Activated CD4-positive, alpha-beta memory T cell treated with anti-CD3 and anti-CD28 coated beads, Interleukin-2, amount 10 ng/mL, durations not matched to agents 7 days and 5 days (primary cell): ENCODE measurements at regions not wholly inside any gene's neighbourhood (a gene's known extent, or its start where the extent isn't known, plus 50 kb on each side); places are given as distances from the start of the nearest gene placed in this dataset.

Experiments used
- CTCF ChIA-PET: fragments of 350-600 bp; sonication (Branson Sonifier 250); formaldehyde crosslinking; loops from one replicate; lab custom pipeline; 2021; ENCODE audit warnings: antibody characterized with exemption, inconsistent platforms; lab: Charles Lee
- POLR2A ChIA-PET: fragments of 350-600 bp; sonication (Branson Sonifier 250); formaldehyde crosslinking; loops from one replicate; lab custom pipeline; 2021; ENCODE audit warnings: antibody characterized with exemption; lab: Charles Lee
- DNase-seq: peaks from one replicate; pipeline ENCODE4 v3.0.0-alpha.2; 2020
- H3K27ac Mint-ChIP-seq: one replicate; pipeline ENCODE4 v1.8.0; 2021; ENCODE audit warnings: mild to moderate bottlenecking, mixed read lengths
- H3K27me3 Mint-ChIP-seq: one replicate; pipeline ENCODE4 v1.8.0; 2021; ENCODE audit warnings: mixed read lengths
- H3K36me3 Mint-ChIP-seq: one replicate; pipeline ENCODE4 v1.8.0; 2021; ENCODE audit warnings: low read depth, mixed read lengths
- H3K4me1 Mint-ChIP-seq: one replicate; pipeline ENCODE4 v1.8.0; 2021; ENCODE audit warnings: mixed read lengths
- H3K4me3 Mint-ChIP-seq: one replicate; pipeline ENCODE4 v1.8.0; 2021; ENCODE audit warnings: mild to moderate bottlenecking, mixed read lengths
- H3K9me3 Mint-ChIP-seq: one replicate; pipeline ENCODE4 v1.8.0; 2021; ENCODE audit warnings: mixed read lengths

DNA sequence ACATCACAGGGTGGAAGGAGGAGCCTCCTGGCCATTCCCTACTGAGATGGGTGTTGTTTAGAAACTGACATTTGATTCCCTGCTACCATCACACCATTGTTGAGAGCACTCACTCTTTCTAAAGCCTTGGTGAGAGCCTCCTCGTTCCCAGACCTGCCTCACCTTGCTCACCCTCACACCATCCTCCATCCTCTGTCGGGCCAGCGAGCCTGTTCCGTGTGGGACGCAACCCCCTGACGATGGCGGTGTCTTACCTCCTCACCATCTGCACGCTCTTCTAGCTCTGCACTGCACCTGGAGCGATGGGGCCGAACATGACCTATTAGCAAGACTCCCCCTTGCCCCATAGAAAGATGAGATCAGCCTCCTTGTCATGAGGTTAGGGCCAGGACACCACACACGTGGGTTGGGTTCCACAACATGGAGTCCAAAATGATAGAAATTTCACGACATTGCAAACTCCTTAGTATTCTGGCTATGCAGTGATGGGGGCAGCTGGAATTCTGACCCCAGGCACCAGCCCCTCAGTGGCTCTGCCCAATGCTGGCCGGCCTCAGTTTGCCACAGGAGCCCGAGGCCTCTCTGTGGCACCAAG lies 1017.9 kb downstream of the TBC1D22A start:
- H3K9me3 Mint-ChIP-seq: no peaks in the 10 kb centered on the region

GRCh38 chr22:47779474-47779873 lies 1017.0 kb downstream of the TBC1D22A start:
- Mint-ChIP-seq H3K4me3 (no peak overlapping the region), H3K36me3 (no peaks in the 10 kb centered on the region), H3K27me3 (no peaks in the 10 kb centered on the region), H3K27ac (no peak overlapping the region), H3K9me3 (no peaks in the 10 kb centered on the region), H3K4me1 (no peaks in the 10 kb centered on the region)
- DNase-seq: no peak
- POLR2A ChIA-PET: no interaction called here
- CTCF ChIA-PET: no interaction called here

More for the DNA sequence above, 1017.9 kb downstream of the TBC1D22A start:
- POLR2A ChIA-PET: no interaction called here
- Mint-ChIP-seq H3K27ac (no peak overlapping the region), H3K4me1 (no peaks in the 10 kb centered on the region), H3K27me3 (no peaks in the 10 kb centered on the region), H3K4me3 (no peak overlapping the region), H3K36me3 (no peaks in the 10 kb centered on the region)
- CTCF ChIA-PET: no interaction called here
- no peak for DNase-seq

DNA sequence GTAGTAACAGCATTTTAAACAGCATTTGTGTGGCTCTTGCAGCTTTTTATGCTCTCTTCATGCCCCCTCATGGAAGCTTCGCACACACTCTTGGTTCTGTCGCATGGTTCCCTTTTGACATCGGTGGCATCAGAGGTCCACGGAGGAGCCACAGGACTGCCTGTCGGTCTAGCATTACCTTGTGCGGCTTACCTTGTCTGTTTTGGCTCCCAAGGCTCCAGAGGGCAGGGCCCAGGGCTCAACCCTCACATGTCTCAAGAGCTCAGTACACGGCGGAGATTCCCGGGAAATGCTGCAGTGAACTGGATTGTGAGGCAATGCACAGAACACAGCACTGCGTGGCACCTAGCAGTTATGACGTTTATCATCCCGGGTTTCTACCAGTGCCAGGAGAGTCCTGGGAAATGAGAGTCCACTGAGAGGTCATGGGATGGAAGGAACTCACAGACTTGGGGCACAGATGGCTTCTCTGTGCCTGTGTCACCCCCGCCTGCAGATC lies 1015.8 kb downstream of the TBC1D22A start:
- ChIA-PET POLR2A (no interaction called here), CTCF (no interaction called here)
- no peaks in the 10 kb centered on the region for H3K4me1 Mint-ChIP-seq
- no peak overlapping the region for H3K27ac Mint-ChIP-seq
- no peaks in the 10 kb centered on the region for H3K27me3 Mint-ChIP-seq
- no peaks in the 10 kb centered on the region for H3K9me3 Mint-ChIP-seq
- H3K36me3 Mint-ChIP-seq: no peaks in the 10 kb centered on the region
- DNase-seq: no peak
- no peak overlapping the region for H3K4me3 Mint-ChIP-seq

- H3K4me1 Mint-ChIP-seq: no peaks in the 10 kb centered on the region
- no peak overlapping the region for H3K27ac Mint-ChIP-seq
- H3K36me3 Mint-ChIP-seq: no peaks in the 10 kb centered on the region
- DNase-seq: no peak
- ChIA-PET POLR2A (no interaction called here), CTCF (no interaction called here)
- H3K27me3 Mint-ChIP-seq: no peaks in the 10 kb centered on the region
- H3K4me3 Mint-ChIP-seq: no peak overlapping the region
- H3K9me3 Mint-ChIP-seq: no peaks in the 10 kb centered on the region
These were observed 1015.0 kb downstream of the TBC1D22A start for GRCh38 chr22:47777426-47777825.

DNA sequence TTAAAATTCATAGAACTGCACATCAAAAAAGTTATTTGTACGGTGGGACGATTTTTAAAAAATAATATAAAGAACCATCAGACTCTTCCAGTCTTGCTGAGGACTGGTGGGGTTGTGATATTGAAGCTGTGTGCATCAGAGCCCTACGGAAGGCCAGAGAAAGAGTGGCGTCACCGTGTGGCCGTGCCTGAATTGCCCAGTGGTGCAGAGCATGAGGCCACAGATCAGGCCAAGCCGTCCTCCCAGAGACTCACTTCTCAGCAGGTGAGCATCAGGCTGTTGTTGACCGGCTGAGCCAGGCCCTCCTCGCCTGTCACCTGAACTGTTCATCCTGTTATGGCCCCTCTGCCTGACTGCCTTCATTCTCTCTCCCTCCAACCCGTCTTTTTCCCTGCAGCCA lies 1013.9 kb downstream of the TBC1D22A start:
- Mint-ChIP-seq H3K9me3 (no peaks in the 10 kb centered on the region), H3K4me3 (no peak overlapping the region), H3K27me3 (no peaks in the 10 kb centered on the region), H3K4me1 (no peaks in the 10 kb centered on the region), H3K27ac (no peak overlapping the region), H3K36me3 (no peaks in the 10 kb centered on the region)
- CTCF ChIA-PET: interaction anchor here (0.6 kb wide), 1 partner anchor 34 kb away, joined by 3 read pairs; no protein-coding TSS in a partner anchor
- no peak for DNase-seq
- POLR2A ChIA-PET: no interaction called here

DNA sequence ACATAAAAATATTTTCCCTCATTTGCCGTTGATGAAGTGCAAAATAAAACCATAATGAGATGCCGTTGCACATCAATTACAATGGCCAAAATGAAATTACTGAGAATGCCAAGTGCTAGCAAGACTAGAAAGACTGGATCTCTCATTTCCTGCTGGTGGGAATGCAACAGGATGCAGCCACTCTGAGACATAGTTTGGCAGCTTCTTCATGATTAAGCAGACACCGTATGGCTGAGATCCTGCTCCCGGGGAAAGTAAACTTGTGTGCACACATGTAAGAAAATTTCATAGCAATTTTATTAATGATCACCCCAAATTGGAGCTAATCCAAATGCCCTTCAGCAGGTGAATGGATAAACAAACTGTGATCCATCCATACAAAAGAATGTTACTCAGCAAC lies 1013.2 kb downstream of the TBC1D22A start:
- no peak overlapping the region for H3K4me3 Mint-ChIP-seq
- H3K9me3 Mint-ChIP-seq: no peaks in the 10 kb centered on the region
- POLR2A ChIA-PET: no interaction called here
- H3K27me3 Mint-ChIP-seq: no peaks in the 10 kb centered on the region
- H3K4me1 Mint-ChIP-seq: no peaks in the 10 kb centered on the region
- no peak for DNase-seq
- no peak overlapping the region for H3K27ac Mint-ChIP-seq
- no peaks in the 10 kb centered on the region for H3K36me3 Mint-ChIP-seq
- CTCF ChIA-PET: no interaction called here

DNA sequence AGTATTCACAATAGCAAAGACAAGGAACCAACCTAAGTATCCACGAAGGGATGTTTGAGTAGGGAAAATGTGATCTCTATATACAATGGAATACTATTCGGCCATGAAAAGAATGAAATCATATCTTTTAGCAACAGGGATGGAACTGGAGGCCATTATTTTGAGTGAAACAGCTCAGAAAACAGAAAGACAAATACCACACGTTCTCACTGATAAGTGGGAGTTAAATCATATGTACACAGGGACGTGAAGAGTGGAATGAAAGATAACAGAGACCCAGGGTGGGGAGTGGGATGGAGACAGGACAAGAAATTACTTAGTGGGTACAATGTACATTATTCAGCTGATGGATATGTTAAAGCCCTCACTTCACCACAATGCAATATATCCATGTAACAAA lies 1012.7 kb downstream of the TBC1D22A start:
- no peak overlapping the region for H3K4me3 Mint-ChIP-seq

DNA sequence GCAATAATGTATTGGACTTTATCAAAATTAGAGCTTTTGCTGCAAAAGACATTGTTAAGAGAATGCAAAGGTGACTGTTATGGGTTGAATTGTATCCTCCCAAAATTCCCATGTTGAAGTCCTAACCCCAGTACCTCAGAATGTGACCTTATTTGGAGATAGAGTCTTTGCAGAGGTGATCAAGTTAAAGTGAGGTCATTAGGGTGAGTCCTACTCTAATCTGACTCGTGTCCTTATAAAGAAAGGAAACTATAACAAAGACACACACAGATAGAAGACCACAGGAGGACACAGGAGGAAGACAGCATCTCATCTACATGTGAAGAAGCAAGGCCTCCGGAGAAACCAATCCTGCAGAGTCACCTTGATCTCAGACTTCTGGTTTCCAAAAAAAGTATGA lies 1011.2 kb downstream of the TBC1D22A start:
- H3K9me3 Mint-ChIP-seq: no peaks in the 10 kb centered on the region
- no peak for DNase-seq
- no peaks in the 10 kb centered on the region for H3K27me3 Mint-ChIP-seq
- H3K4me3 Mint-ChIP-seq: no peak overlapping the region
- POLR2A ChIA-PET: no interaction called here
- CTCF ChIA-PET: no interaction called here
- H3K27ac Mint-ChIP-seq: no peak overlapping the region
- H3K4me1 Mint-ChIP-seq: no peaks in the 10 kb centered on the region
- H3K36me3 Mint-ChIP-seq: no peaks in the 10 kb centered on the region

More for the DNA sequence above, 1012.7 kb downstream of the TBC1D22A start:
- Mint-ChIP-seq H3K36me3 (no peaks in the 10 kb centered on the region), H3K27ac (no peak overlapping the region), H3K27me3 (no peaks in the 10 kb centered on the region), H3K4me1 (no peaks in the 10 kb centered on the region), H3K9me3 (no peaks in the 10 kb centered on the region)
- no peak for DNase-seq
- ChIA-PET POLR2A (no interaction called here), CTCF (no interaction called here)

DNA sequence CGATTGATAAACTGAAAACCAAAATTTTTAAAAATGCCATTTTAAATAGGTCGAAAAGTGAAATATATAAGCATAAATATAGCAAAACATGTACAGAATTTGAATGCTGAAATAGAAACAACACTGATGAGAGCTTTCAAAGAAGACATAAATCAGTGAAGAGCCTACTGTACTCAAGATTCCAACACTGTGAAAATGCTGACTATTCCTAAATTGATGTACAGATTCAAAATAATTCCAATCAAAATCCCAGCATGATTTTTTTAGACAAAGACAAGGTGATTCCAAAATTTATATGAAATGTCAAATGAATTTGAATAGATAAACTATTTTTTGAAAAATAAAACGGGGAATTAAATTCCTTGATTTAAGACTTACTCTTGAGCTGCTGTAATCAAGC lies 1010.4 kb downstream of the TBC1D22A start:
- POLR2A ChIA-PET: no interaction called here
- Mint-ChIP-seq H3K27me3 (no peaks in the 10 kb centered on the region), H3K4me1 (no peaks in the 10 kb centered on the region), H3K4me3 (no peak overlapping the region), H3K36me3 (no peaks in the 10 kb centered on the region), H3K27ac (no peak overlapping the region), H3K9me3 (no peaks in the 10 kb centered on the region)
- CTCF ChIA-PET: no interaction called here
- no peak for DNase-seq

DNA sequence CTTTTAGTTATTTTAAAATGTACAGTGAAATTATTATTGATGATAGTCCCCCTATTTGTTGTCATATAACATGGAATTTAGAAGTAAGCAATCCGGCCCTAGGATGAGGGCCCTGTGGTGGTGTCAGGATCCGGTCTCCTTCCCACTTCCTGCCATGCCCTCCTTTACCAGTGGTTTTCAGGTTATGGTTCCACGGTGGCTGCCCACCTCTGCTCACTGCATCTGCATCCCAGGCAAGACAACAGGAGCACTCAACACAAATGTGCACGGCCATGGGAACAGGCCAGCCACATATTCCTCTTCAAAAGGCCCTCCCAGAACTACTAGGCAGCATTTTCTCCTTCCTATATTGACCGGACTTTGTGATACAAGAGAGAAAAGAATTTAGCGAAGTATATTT lies 1007.2 kb downstream of the TBC1D22A start:
- POLR2A ChIA-PET: no interaction called here
- DNase-seq: no peak
- Mint-ChIP-seq H3K27ac (no peak overlapping the region), H3K9me3 (peaks cover 2% of the 10 kb centered on the region), H3K27me3 (no peaks in the 10 kb centered on the region), H3K4me3 (no peak overlapping the region), H3K36me3 (no peaks in the 10 kb centered on the region), H3K4me1 (no peaks in the 10 kb centered on the region)
- CTCF ChIA-PET: no interaction called here

DNA sequence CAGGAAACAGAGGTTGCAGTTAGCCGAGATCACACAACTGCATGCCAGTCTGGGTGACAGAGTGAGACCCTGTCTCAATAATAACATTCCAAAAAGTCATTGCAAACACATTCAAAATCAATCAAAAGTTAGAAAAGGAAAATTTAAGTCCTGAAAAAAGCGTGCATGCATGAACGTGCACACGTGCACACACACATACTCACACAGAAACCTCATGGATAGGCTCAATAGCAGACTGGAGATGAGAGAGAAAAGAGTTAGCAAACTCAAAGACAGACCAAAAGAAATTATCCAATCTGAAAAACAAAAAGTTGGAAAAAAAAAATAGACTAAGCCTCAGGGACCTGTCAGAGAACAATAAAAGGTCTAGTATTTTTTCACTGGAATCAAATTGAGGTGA lies 1005.6 kb downstream of the TBC1D22A start:
- Mint-ChIP-seq H3K9me3 (peaks cover 2% of the 10 kb centered on the region), H3K36me3 (no peaks in the 10 kb centered on the region), H3K4me1 (no peaks in the 10 kb centered on the region), H3K4me3 (no peak overlapping the region), H3K27ac (no peak overlapping the region), H3K27me3 (no peaks in the 10 kb centered on the region)
- ChIA-PET POLR2A (no interaction called here), CTCF (no interaction called here)
- no peak for DNase-seq

- CTCF ChIA-PET: no interaction called here
- Mint-ChIP-seq H3K4me1 (no peaks in the 10 kb centered on the region), H3K9me3 (peaks cover 2% of the 10 kb centered on the region), H3K27me3 (no peaks in the 10 kb centered on the region), H3K27ac (no peak overlapping the region), H3K4me3 (no peak overlapping the region), H3K36me3 (no peaks in the 10 kb centered on the region)
- POLR2A ChIA-PET: no interaction called here
- no peak for DNase-seq
These were observed 1005.0 kb downstream of the TBC1D22A start for GRCh38 chr22:47767403-47767802.

- POLR2A ChIA-PET: no interaction called here
- no peaks in the 10 kb centered on the region for H3K27me3 Mint-ChIP-seq
- H3K36me3 Mint-ChIP-seq: no peaks in the 10 kb centered on the region
- peaks cover 2% of the 10 kb centered on the region for H3K9me3 Mint-ChIP-seq
- H3K4me3 Mint-ChIP-seq: no peak overlapping the region
- no peak for DNase-seq
- H3K4me1 Mint-ChIP-seq: no peaks in the 10 kb centered on the region
- no peak overlapping the region for H3K27ac Mint-ChIP-seq
- CTCF ChIA-PET: no interaction called here
These were observed 1003.3 kb downstream of the TBC1D22A start for GRCh38 chr22:47765757-47766156.

DNA sequence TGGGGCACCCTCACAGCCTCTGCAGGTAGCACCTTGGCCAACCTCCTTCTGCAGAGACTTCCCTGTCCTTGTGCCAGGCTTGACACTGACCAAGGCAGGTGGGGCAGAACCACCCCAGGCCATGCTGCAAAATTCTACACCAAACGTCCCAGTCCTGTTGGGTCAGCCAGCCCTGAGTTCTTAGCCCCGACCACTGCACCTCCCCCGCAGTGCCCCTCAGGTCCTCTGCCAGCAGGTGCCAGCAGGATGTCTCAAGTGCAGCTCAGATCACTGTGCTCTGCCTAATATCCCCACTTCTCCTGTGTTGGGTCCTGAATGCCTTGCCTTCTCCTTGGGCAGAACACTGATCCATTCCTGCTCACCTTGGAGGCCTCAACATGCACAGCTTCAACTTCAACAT lies 999.7 kb downstream of the TBC1D22A start:
- POLR2A ChIA-PET: no interaction called here

More for the DNA sequence above, 999.7 kb downstream of the TBC1D22A start:
- DNase-seq: no peak
- CTCF ChIA-PET: no interaction called here
- Mint-ChIP-seq H3K4me1 (no peaks in the 10 kb centered on the region), H3K27ac (no peak overlapping the region), H3K36me3 (no peaks in the 10 kb centered on the region), H3K9me3 (peaks cover 2% of the 10 kb centered on the region), H3K27me3 (no peaks in the 10 kb centered on the region), H3K4me3 (no peak overlapping the region)
